ENCODE measurements at regions not wholly inside any gene's neighbourhood (a gene's known extent, or its start where the extent isn't known, plus 50 kb on each side); places are given as distances from the start of the nearest gene placed in this dataset.

DNA sequence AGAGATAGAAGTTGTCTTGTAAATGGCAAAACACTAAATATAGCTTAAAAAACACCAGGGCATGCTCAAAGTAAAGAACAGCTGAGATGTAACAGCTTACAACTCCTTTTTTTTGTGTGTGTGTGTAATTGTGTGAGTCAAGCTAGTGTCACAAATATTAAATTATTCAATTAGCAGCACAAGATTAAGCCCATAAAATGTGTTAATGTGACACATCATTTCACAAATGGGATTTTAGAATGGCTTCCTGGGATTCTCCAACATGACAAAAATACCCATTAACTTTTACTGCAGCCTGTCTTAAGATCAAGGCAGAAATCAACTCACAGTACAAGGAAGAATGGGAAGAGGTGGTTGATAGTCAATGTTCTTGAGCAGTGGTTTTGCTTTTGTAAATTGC is 251.4 kb downstream of the KIF20B start:
- DNase-seq, result no peak
- H3K4me1 ChIP-seq, result no peaks in the 10 kb centered on the region
- H3K4me3 ChIP-seq, result no peak overlapping the region
- no peaks in the 10 kb centered on the region for H3K9me3 ChIP-seq
- no peaks in the 10 kb centered on the region for H3K36me3 ChIP-seq (ENCODE audit: insufficient read depth in 1 of 2, low read depth in 1 of 2)
- TF ChIP-seq, protein P1, sequence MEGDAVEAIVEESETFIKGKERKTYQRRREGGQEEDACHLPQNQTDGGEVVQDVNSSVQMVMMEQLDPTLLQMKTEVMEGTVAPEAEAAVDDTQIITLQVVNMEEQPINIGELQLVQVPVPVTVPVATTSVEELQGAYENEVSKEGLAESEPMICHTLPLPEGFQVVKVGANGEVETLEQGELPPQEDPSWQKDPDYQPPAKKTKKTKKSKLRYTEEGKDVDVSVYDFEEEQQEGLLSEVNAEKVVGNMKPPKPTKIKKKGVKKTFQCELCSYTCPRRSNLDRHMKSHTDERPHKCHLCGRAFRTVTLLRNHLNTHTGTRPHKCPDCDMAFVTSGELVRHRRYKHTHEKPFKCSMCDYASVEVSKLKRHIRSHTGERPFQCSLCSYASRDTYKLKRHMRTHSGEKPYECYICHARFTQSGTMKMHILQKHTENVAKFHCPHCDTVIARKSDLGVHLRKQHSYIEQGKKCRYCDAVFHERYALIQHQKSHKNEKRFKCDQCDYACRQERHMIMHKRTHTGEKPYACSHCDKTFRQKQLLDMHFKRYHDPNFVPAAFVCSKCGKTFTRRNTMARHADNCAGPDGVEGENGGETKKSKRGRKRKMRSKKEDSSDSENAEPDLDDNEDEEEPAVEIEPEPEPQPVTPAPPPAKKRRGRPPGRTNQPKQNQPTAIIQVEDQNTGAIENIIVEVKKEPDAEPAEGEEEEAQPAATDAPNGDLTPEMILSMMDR (IDR thresholded peaks at IDR 0.05), result no peak
- no peaks in the 10 kb centered on the region for H3K27me3 ChIP-seq (ENCODE audit: insufficient read depth in 3 of 3, low read length in 2 of 3)
- no peak for ATAC-seq
- intact Hi-C loops (cut with DNase I), result no loop called here
- H3K27ac ChIP-seq, result no peak overlapping the region

DNA sequence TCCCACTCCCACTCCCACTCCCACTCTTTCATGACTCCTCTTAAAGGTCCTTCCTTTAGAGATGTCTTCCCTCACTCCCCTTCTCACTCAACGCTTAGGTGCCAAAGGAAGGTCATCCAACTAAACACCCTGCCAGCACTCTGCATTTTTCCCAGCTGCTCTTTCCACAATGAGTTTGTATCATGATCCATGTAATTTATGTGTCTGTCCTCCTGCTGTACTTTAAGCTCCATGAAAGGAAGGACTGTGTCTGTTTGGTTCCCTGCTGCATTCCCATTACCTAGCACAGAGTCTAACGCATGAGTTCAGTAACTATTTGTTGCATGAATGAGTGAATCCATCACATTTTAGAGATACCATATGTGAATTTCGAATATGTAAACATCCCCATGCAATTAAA is 252.7 kb downstream of the KIF20B start:
- H3K4me1 ChIP-seq, result no peaks in the 10 kb centered on the region
- TF ChIP-seq, protein P1 (IDR thresholded peaks at IDR 0.05), result no peak
- no peak for ATAC-seq
- H3K36me3 ChIP-seq (ENCODE audit: insufficient read depth in 1 of 2, low read depth in 1 of 2), result no peaks in the 10 kb centered on the region
- H3K27ac ChIP-seq, result no peak overlapping the region
- no peak for DNase-seq
- 32 to 39% (median 38%) methylated on average over 3 of the region's 3 CpGs for WGBS, 3 donors
- H3K9me3 ChIP-seq, result no peaks in the 10 kb centered on the region
- H3K27me3 ChIP-seq (ENCODE audit: insufficient read depth in 3 of 3, low read length in 2 of 3), result no peaks in the 10 kb centered on the region
- intact Hi-C loops (cut with DNase I), result no loop called here
- no peak overlapping the region for H3K4me3 ChIP-seq

DNA sequence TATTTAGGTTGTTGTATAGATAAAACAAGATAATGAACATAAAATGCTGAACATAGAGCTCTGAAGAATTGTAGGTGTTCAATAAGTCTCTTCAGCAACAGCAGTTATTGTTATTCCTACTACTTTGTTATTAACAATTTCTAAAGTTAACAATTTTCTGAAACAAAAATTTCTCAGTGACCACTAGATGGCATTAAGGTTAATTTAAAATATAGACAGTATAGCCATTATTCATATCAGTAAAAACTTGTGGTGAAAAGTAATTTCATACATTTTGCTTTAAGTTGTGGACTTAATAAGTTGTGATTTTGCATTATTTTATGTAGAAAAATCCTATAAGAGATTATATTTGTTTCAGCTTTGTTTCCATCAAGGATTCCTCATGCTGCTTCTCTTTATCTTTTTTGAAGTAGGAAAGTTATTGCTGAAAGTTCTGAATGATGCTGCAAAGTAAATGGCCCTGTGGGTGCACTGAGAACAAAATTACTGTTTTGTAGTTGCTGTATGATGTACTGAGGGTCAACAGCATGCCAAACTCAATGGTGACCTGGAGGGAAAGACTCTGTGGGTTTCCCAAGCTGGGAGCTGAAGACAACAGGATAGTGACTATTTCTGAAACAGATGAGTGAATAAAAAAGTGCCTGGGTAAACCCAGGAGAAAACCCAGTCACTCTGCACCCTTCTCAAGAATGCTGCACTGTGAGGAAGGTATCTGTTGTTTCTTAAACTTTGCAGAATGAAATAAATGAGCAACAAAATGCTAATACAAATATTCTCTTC is 253.6 kb downstream of the KIF20B start:
- H3K9me3 ChIP-seq, result no peaks in the 10 kb centered on the region
- no peak for ATAC-seq
- DNase-seq, result no peak
- H3K36me3 ChIP-seq (ENCODE audit: insufficient read depth in 1 of 2, low read depth in 1 of 2), result no peaks in the 10 kb centered on the region
- TF ChIP-seq, protein P1 (IDR thresholded peaks at IDR 0.05), result no peak
- no peaks in the 10 kb centered on the region for H3K27me3 ChIP-seq (ENCODE audit: insufficient read depth in 3 of 3, low read length in 2 of 3)
- H3K27ac ChIP-seq, result no peak overlapping the region
- H3K4me3 ChIP-seq, result no peak overlapping the region
- intact Hi-C loops (cut with DNase I), result no loop called here
- H3K4me1 ChIP-seq, result no peaks in the 10 kb centered on the region

DNA sequence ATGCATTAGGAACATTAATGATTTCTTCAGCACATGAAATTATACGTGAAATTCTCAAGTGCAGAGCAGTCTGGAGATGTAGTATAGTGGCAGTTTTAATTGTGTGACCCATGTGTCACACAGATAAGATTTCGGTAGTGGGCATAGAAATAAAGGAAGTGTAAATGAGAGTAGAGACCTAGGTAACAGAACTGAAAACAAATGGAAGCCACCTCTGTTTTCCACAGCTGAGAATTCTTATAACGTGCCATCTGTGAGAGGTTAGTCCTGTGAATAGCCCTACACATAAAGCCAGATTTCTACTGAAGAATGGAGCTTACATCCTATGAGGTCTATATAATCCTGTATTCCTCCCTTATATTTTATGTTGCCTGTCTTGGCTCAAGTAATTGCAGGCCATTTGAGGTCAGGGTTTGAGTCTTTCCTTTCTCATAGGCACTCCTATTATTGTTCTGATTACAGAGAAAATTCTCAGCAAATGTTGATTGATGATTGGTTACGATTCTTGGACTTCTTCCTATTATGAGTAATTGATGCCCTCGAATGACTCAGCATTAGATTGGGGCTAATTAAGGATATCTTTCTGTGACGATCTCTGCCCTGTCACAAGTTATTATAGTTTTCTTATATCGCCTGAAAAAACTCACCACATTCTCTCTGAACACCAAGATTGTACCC is 258.2 kb downstream of the KIF20B start:
- DNase-seq (no peak), ATAC-seq (no peak)
- TF ChIP-seq, protein P1 (IDR thresholded peaks at IDR 0.05), result no peak
- no peaks in the 10 kb centered on the region for H3K9me3 ChIP-seq
- no peak overlapping the region for H3K27ac ChIP-seq
- 74 to 78% (median 75%) methylated on average over 7 of the region's 7 CpGs for WGBS, 3 donors
- no peaks in the 10 kb centered on the region for H3K4me1 ChIP-seq
- no peaks in the 10 kb centered on the region for H3K27me3 ChIP-seq (ENCODE audit: insufficient read depth in 3 of 3, low read length in 2 of 3)
- H3K4me3 ChIP-seq, result no peak overlapping the region
- intact Hi-C loops (cut with DNase I), result no loop called here
- H3K36me3 ChIP-seq (ENCODE audit: insufficient read depth in 1 of 2, low read depth in 1 of 2), result no peaks in the 10 kb centered on the region
